ENCODE measurements at regions not wholly inside any gene's neighbourhood (a gene's known extent, or its start where the extent isn't known, plus 50 kb on each side); places are given as distances from the start of the nearest gene placed in this dataset.
A peak's percentile ranks its signal among the peaks of the same experiment; 100 is the strongest.

- no peak for TF ChIP-seq CTCF (IDR thresholded peaks at IDR 0.05; ENCODE audit: insufficient read depth, low read length)
- H3K4me3 ChIP-seq (ENCODE audit: low read depth, low read length), result no peak overlapping the region
- peak; percentile 17 for DNase-seq (ENCODE audit: low read depth)
Observed at GRCh38 chr16:75931043-75931442, 204.8 kb upstream of the CPHXL start.

- DNase-seq (ENCODE audit: low read depth), result no peak
- TF ChIP-seq CTCF (IDR thresholded peaks at IDR 0.05; ENCODE audit: insufficient read depth, low read length), result no peak
- no peak overlapping the region for H3K4me3 ChIP-seq (ENCODE audit: low read depth, low read length)
Observed at GRCh38 chr16:75931970-75932369, 205.7 kb upstream of the CPHXL start.

- H3K4me3 ChIP-seq (ENCODE audit: low read depth, low read length), result no peak overlapping the region
- DNase-seq (ENCODE audit: low read depth), result no peak
- no peak for TF ChIP-seq CTCF (IDR thresholded peaks at IDR 0.05; ENCODE audit: insufficient read depth, low read length)
Observed at GRCh38 chr16:75938818-75939217, 212.5 kb upstream of the CPHXL start.

- TF ChIP-seq CTCF (IDR thresholded peaks at IDR 0.05; ENCODE audit: insufficient read depth, low read length), result no peak
- DNase-seq (ENCODE audit: low read depth), result no peak
- no peak overlapping the region for H3K4me3 ChIP-seq (ENCODE audit: low read depth, low read length)
Observed at GRCh38 chr16:75942351-75942750, 216.1 kb upstream of the CPHXL start.

GRCh38 chr16:75942936-75943335 is 216.6 kb upstream of the CPHXL start:
- DNase-seq (ENCODE audit: low read depth), result no peak
- TF ChIP-seq CTCF (IDR thresholded peaks at IDR 0.05; ENCODE audit: insufficient read depth, low read length), result no peak
- H3K4me3 ChIP-seq (ENCODE audit: low read depth, low read length), result no peak overlapping the region

- no peak overlapping the region for H3K4me3 ChIP-seq (ENCODE audit: low read depth, low read length)
- no peak for TF ChIP-seq CTCF (IDR thresholded peaks at IDR 0.05; ENCODE audit: insufficient read depth, low read length)
- no peak for DNase-seq (ENCODE audit: low read depth)
Observed at GRCh38 chr16:75943705-75944514, 217.6 kb upstream of the CPHXL start.
